ENCODE measurements at regions not wholly inside any gene's neighbourhood (a gene's known extent, or its start where the extent isn't known, plus 50 kb on each side); places are given as distances from the start of the nearest gene placed in this dataset.

DNA sequence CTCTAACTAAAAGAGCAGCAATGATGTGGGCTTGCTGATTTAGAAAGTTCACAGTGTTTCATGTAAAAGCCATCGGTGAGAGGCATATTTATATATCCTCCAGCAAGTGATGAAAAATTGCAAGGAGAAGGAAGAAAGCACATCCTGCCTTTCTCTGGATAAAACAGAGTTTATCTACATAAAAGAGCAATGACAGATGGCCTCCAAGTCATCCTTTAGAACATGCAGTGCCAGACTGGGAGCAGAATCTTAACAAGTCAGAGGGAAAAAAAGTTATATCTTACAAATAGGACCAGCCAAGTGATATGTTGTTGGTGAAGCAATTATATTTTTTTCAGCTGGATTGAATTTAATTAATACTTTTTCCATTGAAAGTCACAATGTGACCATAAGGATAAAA is 253.8 kb upstream of the MGMT start:
- no peak for TF ChIP-seq POLR2A (IDR thresholded peaks at IDR 0.05; ENCODE audit: low read depth, low read length)
- TF ChIP-seq SPI1 (IDR thresholded peaks at IDR 0.05; ENCODE audit: low read depth, low read length): no peak

Data from GM12891 (cell line).